WERI-Rb-1 (cell line): ENCODE measurements at regions not wholly inside any gene's neighbourhood (a gene's known extent, or its start where the extent isn't known, plus 50 kb on each side); places are given as distances from the start of the nearest gene placed in this dataset.

Experiments
- DNase-seq: peaks from one replicate; pipeline ENCODE4 v3.0.0-alpha.2; 2020
- H3K27ac ChIP-seq: fragments of 250-450 bp; sonication (Bioruptor Pico); 2 replicates; pipeline ENCODE4 v1.5.1; 2020; ENCODE audit warnings: mild to moderate bottlenecking, moderate library complexity
- H3K27me3 ChIP-seq: fragments of 250-450 bp; sonication (Bioruptor Pico); 2 replicates; pipeline ENCODE4 v1.5.1; 2021; ENCODE audit warnings: mild to moderate bottlenecking, low read depth, moderate library complexity; ENCODE audit not compliant: insufficient read depth, severe bottlenecking
- H3K36me3 ChIP-seq: fragments of 250-450 bp; sonication (Bioruptor Pico); 2 replicates; pipeline ENCODE4 v1.5.1; 2020; ENCODE audit warnings: mild to moderate bottlenecking, moderate library complexity
- H3K4me3 ChIP-seq: 2 replicates; pipeline ENCODE4 v1.5.1; 2011; ENCODE audit warnings: low read depth, mild to moderate bottlenecking, control low read depth, low read length
- H3K9me3 ChIP-seq: fragments of 250-450 bp; sonication (Bioruptor Pico); 2 replicates; pipeline ENCODE4 v1.5.1; 2021; ENCODE audit warnings: mild to moderate bottlenecking, moderate library complexity; ENCODE audit not compliant: severe bottlenecking
- TF ChIP-seq, protein P1 (sequence below): IDR thresholded peaks from 2 replicates; pipeline ENCODE4 v1.5.1; 2011; ENCODE audit warnings: low read depth, mild to moderate bottlenecking, control low read depth, inconsistent platforms, low read length

DNA sequence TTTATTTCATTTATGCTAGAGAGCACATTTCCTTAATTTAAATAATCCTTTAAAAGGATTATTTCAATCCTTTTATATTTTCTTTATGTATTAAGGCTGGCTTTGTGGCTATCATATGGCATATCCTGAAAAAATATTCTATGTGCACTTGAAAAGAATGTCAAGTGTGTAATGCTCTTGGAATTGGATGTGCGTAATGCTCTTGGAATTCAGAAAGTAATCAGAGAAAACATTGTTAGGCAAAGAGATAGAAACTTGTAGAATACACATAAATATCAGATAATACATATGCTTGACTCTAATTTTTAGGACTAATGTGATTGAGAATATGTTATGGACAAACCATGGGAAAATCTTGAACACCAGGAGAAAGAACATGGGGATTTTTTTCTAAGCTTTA lies 197.5 kb upstream of the COL3A1 start:
- TF ChIP-seq, protein P1, sequence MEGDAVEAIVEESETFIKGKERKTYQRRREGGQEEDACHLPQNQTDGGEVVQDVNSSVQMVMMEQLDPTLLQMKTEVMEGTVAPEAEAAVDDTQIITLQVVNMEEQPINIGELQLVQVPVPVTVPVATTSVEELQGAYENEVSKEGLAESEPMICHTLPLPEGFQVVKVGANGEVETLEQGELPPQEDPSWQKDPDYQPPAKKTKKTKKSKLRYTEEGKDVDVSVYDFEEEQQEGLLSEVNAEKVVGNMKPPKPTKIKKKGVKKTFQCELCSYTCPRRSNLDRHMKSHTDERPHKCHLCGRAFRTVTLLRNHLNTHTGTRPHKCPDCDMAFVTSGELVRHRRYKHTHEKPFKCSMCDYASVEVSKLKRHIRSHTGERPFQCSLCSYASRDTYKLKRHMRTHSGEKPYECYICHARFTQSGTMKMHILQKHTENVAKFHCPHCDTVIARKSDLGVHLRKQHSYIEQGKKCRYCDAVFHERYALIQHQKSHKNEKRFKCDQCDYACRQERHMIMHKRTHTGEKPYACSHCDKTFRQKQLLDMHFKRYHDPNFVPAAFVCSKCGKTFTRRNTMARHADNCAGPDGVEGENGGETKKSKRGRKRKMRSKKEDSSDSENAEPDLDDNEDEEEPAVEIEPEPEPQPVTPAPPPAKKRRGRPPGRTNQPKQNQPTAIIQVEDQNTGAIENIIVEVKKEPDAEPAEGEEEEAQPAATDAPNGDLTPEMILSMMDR: no peak
- DNase-seq: no peak
- Histone ChIP-seq H3K36me3 (no peaks in the 10 kb centered on the region), H3K9me3 (no peaks in the 10 kb centered on the region), H3K4me3 (no peak overlapping the region), H3K27ac (no peak overlapping the region), H3K27me3 (no peaks in the 10 kb centered on the region)

DNA sequence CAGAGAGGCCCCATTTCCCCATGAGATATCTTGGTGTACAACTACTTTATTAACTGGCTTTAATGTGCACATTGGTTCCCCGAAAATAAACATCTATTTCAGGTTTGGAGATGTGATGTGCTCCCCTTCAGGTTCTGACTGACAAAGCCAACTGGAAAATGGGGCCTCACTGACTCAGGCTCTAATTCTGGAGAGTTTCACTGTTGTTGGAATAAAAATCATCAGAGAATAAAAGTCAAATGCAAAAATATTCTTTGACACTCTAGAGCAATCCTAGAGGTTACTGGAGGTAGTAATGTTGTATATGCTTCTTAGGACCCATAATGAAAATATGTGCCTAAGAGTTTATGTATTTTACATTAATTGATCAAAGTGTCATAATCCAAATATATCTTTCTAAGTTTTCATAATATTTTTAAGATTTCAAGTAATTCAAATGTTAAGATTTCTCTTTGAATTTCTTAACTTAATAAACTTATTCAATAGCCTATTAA lies 189.9 kb upstream of the COL3A1 start:
- no peak for DNase-seq
- Histone ChIP-seq H3K36me3 (no peaks in the 10 kb centered on the region), H3K27ac (no peak overlapping the region), H3K4me3 (no peak overlapping the region), H3K27me3 (no peaks in the 10 kb centered on the region), H3K9me3 (no peaks in the 10 kb centered on the region)
- TF ChIP-seq, protein P1: no peak

DNA sequence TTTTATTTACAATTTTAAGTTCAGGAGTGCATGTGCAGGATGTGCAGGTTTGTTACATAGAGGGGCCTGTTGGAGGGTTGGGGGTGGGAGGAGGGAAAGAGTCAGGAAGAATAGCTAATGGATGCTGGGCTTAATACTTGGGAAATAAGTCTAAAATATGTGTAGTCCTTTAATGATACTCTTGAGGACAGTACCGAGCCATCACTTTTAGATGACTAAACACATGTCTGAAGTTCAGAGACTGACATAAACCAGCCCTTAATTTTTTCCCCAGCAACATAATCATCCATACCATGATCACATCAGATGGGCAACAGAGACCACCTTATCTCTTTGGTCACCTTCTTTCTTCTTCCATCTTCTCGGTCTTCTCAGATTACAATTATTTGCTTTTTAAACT lies 189.1 kb upstream of the COL3A1 start:
- TF ChIP-seq, protein P1: no peak
- Histone ChIP-seq H3K27me3 (no peaks in the 10 kb centered on the region), H3K36me3 (no peaks in the 10 kb centered on the region), H3K27ac (no peak overlapping the region), H3K4me3 (no peak overlapping the region), H3K9me3 (no peaks in the 10 kb centered on the region)
- DNase-seq: no peak

DNA sequence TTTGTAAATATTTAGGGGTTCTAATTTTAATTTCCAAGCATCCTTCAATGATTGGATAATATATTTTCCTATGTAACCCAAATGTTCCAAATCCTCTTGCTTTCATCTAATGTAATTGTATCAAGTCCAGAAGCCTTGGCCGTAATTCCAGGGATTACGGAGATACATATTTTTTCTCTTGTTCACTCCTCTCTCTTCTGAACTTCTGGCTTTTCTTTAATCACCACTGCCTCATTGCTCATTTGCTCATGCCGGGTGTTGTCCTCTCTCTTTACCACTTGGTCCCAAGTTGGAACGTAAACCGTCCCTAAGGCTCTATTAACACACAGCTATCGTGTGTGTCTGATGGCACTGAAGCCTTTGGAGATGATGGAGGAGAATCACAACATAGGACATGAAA lies 188.7 kb upstream of the COL3A1 start:
- Histone ChIP-seq H3K36me3 (no peaks in the 10 kb centered on the region), H3K4me3 (no peak overlapping the region), H3K9me3 (no peaks in the 10 kb centered on the region), H3K27ac (no peak overlapping the region), H3K27me3 (no peaks in the 10 kb centered on the region)
- no peak for DNase-seq
- TF ChIP-seq, protein P1: no peak

DNA sequence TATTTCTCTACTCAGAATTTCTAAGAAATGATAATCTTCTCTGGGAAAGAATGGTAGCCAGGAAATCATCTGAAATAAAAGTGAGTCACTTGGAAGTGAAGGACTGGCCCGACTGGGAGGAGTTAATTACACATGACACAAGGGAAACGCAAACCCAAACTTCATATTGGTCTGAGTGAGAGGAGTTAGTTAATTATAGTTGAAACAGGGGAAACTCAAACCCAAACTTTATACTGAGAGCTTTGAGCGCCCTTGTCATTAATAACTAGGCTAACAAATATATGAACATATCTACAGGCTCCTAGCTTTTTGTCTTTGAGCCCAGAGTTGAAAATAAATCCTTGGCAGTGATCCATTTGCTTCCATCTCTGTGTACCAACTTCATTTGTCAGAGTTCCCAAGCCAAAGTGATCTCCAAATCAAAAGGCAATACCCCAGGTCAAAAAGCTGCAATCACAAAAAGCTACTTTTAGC lies 187.8 kb upstream of the COL3A1 start:
- Histone ChIP-seq H3K36me3 (no peaks in the 10 kb centered on the region), H3K27me3 (no peaks in the 10 kb centered on the region), H3K27ac (no peak overlapping the region), H3K9me3 (no peaks in the 10 kb centered on the region), H3K4me3 (no peak overlapping the region)
- no peak for DNase-seq
- TF ChIP-seq, protein P1: no peak

DNA sequence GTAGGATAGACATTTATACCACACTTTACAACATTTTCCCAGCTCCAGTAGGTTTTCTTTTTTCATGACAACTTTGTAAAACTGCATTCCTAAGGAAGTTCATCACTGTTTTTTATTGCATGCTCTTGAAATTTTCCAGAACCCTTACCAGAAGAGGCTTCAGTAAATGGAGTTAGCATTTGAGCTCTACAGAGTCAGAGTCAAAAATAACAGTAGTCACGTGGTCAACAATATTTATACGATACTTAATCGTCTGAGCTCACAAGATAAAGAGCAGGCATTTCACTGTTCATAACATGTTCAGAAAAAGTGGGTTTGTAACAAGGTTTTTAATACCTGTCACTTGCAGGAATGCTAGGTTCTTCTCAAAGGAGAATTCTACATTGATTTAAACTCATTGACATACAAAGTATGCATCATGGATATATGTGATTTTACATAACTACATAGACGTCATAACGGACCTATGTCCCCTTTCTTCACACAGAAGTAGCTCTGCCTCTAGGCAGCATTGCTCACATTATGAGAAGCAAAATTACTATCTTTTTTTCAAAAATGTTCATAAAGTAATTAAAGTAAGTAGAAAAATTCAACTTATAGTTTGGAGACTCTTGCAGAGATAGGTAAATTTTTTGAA lies 187.0 kb upstream of the COL3A1 start:
- H3K27me3 ChIP-seq: no peaks in the 10 kb centered on the region
- TF ChIP-seq, protein P1: no peak
- DNase-seq: no peak
- H3K4me3 ChIP-seq: no peak overlapping the region
- no peaks in the 10 kb centered on the region for H3K9me3 ChIP-seq
- no peak overlapping the region for H3K27ac ChIP-seq
- no peaks in the 10 kb centered on the region for H3K36me3 ChIP-seq
